ENCODE measurements at regions not wholly inside any gene's neighbourhood (a gene's known extent, or its start where the extent isn't known, plus 50 kb on each side); places are given as distances from the start of the nearest gene placed in this dataset.

DNA sequence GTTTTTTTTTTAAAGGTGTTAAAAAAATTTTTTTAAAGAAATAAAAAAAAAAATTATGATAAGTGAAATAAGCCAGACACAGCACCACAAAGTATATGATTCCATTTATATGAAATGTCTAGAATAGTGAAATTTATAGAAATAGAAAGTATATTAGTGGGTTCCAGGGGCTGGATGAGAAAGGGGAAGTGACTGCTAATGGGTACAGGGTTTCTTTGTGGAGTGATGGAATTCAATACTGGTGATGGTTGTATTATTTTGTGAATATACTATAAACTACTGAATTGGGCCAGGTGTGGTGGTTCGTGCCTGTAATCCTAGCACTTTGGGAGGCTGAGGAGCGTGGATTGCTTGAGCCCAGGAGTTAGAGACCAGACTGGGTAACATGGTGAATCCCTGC, 82.2 kb downstream of the KBTBD2 start:
- no peak for TF ChIP-seq NFRKB (IDR thresholded peaks at IDR 0.05)
- TF ChIP-seq BHLHE40 (IDR thresholded peaks at IDR 0.05; ENCODE audit: borderline replicate concordance): no peak
- TF ChIP-seq LEF1 (IDR thresholded peaks at IDR 0.05; ENCODE audit: borderline replicate concordance): no peak
- TF ChIP-seq HDGF (IDR thresholded peaks at IDR 0.05; ENCODE audit: borderline replicate concordance): no peak
- TF ChIP-seq, protein P1, sequence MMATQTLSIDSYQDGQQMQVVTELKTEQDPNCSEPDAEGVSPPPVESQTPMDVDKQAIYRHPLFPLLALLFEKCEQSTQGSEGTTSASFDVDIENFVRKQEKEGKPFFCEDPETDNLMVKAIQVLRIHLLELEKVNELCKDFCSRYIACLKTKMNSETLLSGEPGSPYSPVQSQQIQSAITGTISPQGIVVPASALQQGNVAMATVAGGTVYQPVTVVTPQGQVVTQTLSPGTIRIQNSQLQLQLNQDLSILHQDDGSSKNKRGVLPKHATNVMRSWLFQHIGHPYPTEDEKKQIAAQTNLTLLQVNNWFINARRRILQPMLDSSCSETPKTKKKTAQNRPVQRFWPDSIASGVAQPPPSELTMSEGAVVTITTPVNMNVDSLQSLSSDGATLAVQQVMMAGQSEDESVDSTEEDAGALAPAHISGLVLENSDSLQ (IDR thresholded peaks at IDR 0.05): no peak
- TF ChIP-seq FOXA1 (IDR thresholded peaks at IDR 0.05): no peak
- no peak for TF ChIP-seq TARDBP (IDR thresholded peaks at IDR 0.05)
- TF ChIP-seq L3MBTL2 (conservative IDR thresholded peaks at IDR 0.05): no peak
- no peak for TF ChIP-seq SP1 (IDR thresholded peaks at IDR 0.05)
- no peak for TF ChIP-seq FOXM1 (IDR thresholded peaks at IDR 0.05; ENCODE audit: borderline replicate concordance)
- TF ChIP-seq SUZ12 (IDR thresholded peaks at IDR 0.05): no peak
- no peak for TF ChIP-seq ELF4 (IDR thresholded peaks at IDR 0.05)
- TF ChIP-seq FOXK2 (IDR thresholded peaks at IDR 0.05): no peak
- no peak for TF ChIP-seq ZNF384 (IDR thresholded peaks at IDR 0.05)
